A549 (cell line): ENCODE measurements at regions not wholly inside any gene's neighbourhood (a gene's known extent, or its start where the extent isn't known, plus 50 kb on each side); places are given as distances from the start of the nearest gene placed in this dataset.
"Not testable (repeated sequence)": the region's sequence is repeated elsewhere in the genome, so short reads cannot be mapped to it uniquely, and the experiment has no call there.

Source experiments
- CBX8 ChIP-seq: fragments of 200-600 bp; sonication (generic); IDR thresholded peaks from 2 replicates; pipeline ENCODE4 v1.6.1; 2016
- CEBPB ChIP-seq, 2 experiments: fragments of >200 bp in 1 of 2; sonication (Bioruptor Twin) in 1 of 2; formaldehyde crosslinking in 1 of 2; IDR thresholded peaks; 2 replicates each; pipeline ENCODE4 v1.6.1; 2012 to 2016
- E2F6 ChIP-seq: IDR thresholded peaks from 2 replicates; pipeline ENCODE4 v1.6.1; 2012; ENCODE audit warnings: low read depth, borderline replicate concordance
- MAFK ChIP-seq: fragments of 450-650 bp; IDR thresholded peaks from 2 replicates; pipeline ENCODE4 v1.6.1; 2014; ENCODE audit not compliant: partially characterized antibody
- MAZ ChIP-seq: fragments of 150-350 bp; IDR thresholded peaks from 2 replicates; pipeline ENCODE4 v1.6.1; 2014; ENCODE audit warnings: antibody characterized with exemption, low read depth, low read length, borderline replicate concordance
- POLR2AphosphoS2 ChIP-seq: conservative IDR thresholded peaks from 2 replicates; pipeline ENCODE4 v1.6.1; 2012; ENCODE audit warnings: low read length, improper control_type of control experiment, inconsistent platforms
- RNF2 ChIP-seq: fragments of 200-600 bp; sonication (generic); IDR thresholded peaks from 2 replicates; pipeline ENCODE4 v1.6.1; 2016; ENCODE audit warnings: low read depth, mild to moderate bottlenecking, antibody characterized with exemption, moderate library complexity, borderline replicate concordance
- SMC3 ChIP-seq: fragments of >200 bp; sonication (Bioruptor Twin); formaldehyde crosslinking; IDR thresholded peaks from 3 replicates; pipeline ENCODE4 v1.6.1; 2018; ENCODE audit warnings: inconsistent platforms
- SREBF2 ChIP-seq: fragments of 450-650 bp; IDR thresholded peaks from 2 replicates; pipeline ENCODE4 v1.6.1; 2014; ENCODE audit warnings: mild to moderate bottlenecking, moderate library complexity
- TP53 ChIP-seq: fragments of 250-450 bp; sonication (Bioruptor Pico); IDR thresholded peaks from 2 replicates; pipeline ENCODE4 v1.5.0; 2021; ENCODE audit warnings: mild to moderate bottlenecking, moderate library complexity
- TF ChIP-seq, protein P1 (sequence below): fragments of >200 bp; sonication (Bioruptor Twin); formaldehyde crosslinking; IDR thresholded peaks from 3 replicates; pipeline ENCODE4 v1.5.1; 2016
- TF ChIP-seq, protein P2 (sequence below): fragments of 450-650 bp; IDR thresholded peaks from 2 replicates; pipeline ENCODE4 v1.6.1; 2014; ENCODE audit warnings: antibody characterized with exemption

DNA sequence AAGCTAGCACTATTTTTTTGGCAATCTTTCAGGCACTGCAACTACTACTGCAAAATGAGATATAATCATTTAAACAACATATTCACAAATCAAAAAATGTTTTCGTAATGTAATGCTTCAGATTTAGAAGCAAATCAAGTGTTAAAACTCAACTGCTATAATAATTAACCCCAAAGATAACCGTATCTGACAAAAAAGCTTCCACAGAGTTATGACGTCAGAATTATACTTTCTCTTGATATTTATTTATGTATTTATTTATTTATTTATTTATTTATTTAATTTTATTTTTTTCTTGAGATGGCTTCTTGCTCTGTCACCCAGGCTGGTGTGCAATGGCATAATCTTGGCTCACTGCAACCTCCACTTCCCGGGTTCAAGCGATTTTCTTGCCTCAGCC lies 341.1 kb upstream of the DEFB115 start:
- not testable (repeated sequence) for TF ChIP-seq E2F6; CBX8; RNF2; SREBF2; TP53; SMC3; POLR2AphosphoS2; CEBPB (IDR thresholded peaks at IDR 0.05); MAFK; MAZ
- TF ChIP-seq, protein P1, sequence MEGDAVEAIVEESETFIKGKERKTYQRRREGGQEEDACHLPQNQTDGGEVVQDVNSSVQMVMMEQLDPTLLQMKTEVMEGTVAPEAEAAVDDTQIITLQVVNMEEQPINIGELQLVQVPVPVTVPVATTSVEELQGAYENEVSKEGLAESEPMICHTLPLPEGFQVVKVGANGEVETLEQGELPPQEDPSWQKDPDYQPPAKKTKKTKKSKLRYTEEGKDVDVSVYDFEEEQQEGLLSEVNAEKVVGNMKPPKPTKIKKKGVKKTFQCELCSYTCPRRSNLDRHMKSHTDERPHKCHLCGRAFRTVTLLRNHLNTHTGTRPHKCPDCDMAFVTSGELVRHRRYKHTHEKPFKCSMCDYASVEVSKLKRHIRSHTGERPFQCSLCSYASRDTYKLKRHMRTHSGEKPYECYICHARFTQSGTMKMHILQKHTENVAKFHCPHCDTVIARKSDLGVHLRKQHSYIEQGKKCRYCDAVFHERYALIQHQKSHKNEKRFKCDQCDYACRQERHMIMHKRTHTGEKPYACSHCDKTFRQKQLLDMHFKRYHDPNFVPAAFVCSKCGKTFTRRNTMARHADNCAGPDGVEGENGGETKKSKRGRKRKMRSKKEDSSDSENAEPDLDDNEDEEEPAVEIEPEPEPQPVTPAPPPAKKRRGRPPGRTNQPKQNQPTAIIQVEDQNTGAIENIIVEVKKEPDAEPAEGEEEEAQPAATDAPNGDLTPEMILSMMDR: not testable (repeated sequence)
- TF ChIP-seq, protein P2, sequence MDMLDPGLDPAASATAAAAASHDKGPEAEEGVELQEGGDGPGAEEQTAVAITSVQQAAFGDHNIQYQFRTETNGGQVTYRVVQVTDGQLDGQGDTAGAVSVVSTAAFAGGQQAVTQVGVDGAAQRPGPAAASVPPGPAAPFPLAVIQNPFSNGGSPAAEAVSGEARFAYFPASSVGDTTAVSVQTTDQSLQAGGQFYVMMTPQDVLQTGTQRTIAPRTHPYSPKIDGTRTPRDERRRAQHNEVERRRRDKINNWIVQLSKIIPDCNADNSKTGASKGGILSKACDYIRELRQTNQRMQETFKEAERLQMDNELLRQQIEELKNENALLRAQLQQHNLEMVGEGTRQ: not testable (repeated sequence)
